Psoas muscle (tissue), 7 donors: ENCODE measurements at regions not wholly inside any gene's neighbourhood (a gene's known extent, or its start where the extent isn't known, plus 50 kb on each side); places are given as distances from the start of the nearest gene placed in this dataset.

Source experiments
- ATAC-seq, 4 donors: fragments of 200-7000 bp; cut with Tn5 transposase; one replicate each; pipeline ENCODE4 v1.9.1; 2020; ENCODE audit warnings: moderate library complexity in 3 of 4, mild to moderate bottlenecking in 2 of 4
- DNase-seq, 2 donors: peaks; one replicate each; pipeline ENCODE4 v3.0.0-alpha.2; 2020
- H3K27ac ChIP-seq: fragments of 200-600 bp; one replicate; pipeline ENCODE4 v1.8.0; 2022
- H3K27me3 ChIP-seq, 3 donors: fragments of 200-600 bp in 1 of 3; one replicate each; pipeline versions ENCODE4 v1.6.1 to v1.8.0; 2013 to 2022; ENCODE audit warnings: low read length in 2 of 3, mild to moderate bottlenecking in 2 of 3, moderate library complexity in 1 of 3; ENCODE audit not compliant: insufficient read depth in 3 of 3
- H3K36me3 ChIP-seq, 2 donors: fragments of 200-600 bp in 1 of 2; one replicate each; pipeline versions ENCODE4 v1.6.1 to v1.8.0; 2013 to 2022; ENCODE audit warnings: low read depth in 1 of 2, mild to moderate bottlenecking in 1 of 2, moderate library complexity in 1 of 2; ENCODE audit not compliant: insufficient read depth in 1 of 2
- H3K4me1 ChIP-seq: fragments of 200-600 bp; one replicate; pipeline ENCODE4 v1.8.0; 2022
- H3K4me3 ChIP-seq: fragments of 200-600 bp; one replicate; pipeline ENCODE4 v1.8.0; 2022; ENCODE audit warnings: mild to moderate bottlenecking
- H3K9me3 ChIP-seq: fragments of 200-600 bp; one replicate; pipeline ENCODE4 v1.8.0; 2022
- WGBS, 3 donors: extraction: QIAGEN DNeasy Blood & Tissue Kit; methylation state at CpG; one replicate each; pipeline versions ENCODE4 v1.1.6 to v1.1.7; 2013; 5-methylcytosine and 5-hydroxymethylcytosine counted together
- intact Hi-C, 2 donors: fragments of 100-400 bp; cut with DNase I; formaldehyde crosslinking; loops; one replicate each; pipeline versions ENCODE4 v1.11.0 to v1.14.2; 2022
- TF ChIP-seq, protein P1 (sequence below): fragments of 200-600 bp; IDR thresholded peaks from one replicate; pipeline ENCODE4 v1.8.0; 2022; ENCODE audit warnings: antibody characterized with exemption
- donor health status: healthy with polysubstance abuse.
- donor health status: DM: no; HTN: no; CAD: no; lungs with moderate emphysema.
- donor health status: Bipolar disorder and iron deficiency.
- donor health status: healthy.
- donor health status: DM: yes; HTN: yes; CAD: no.
- donor health status: DM: no; HTN: no; CAD: no.
- donor health status: DM: yes; HTN: yes; CAD: no.

DNA sequence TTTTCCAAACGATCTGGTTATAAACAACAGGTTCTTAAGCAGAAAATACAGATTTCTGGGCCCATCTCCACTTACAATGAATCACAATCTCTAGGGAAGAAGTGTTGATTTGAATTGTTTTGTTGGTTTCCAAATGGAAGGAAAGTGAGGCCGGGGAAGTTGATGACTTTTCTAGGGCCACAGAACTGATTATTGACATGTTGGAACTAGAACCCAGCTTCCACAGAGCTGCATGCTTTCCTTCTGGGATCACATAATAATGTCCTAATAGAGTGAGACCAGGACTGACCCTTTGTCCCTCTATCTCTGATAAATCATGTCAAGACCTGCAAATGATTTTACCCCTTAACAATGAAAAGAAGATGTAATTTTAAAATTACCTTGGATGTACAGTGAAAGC, 332.2 kb downstream of the OSR1 start:
- intact Hi-C loops = no loop called here
- TF ChIP-seq, protein P1, sequence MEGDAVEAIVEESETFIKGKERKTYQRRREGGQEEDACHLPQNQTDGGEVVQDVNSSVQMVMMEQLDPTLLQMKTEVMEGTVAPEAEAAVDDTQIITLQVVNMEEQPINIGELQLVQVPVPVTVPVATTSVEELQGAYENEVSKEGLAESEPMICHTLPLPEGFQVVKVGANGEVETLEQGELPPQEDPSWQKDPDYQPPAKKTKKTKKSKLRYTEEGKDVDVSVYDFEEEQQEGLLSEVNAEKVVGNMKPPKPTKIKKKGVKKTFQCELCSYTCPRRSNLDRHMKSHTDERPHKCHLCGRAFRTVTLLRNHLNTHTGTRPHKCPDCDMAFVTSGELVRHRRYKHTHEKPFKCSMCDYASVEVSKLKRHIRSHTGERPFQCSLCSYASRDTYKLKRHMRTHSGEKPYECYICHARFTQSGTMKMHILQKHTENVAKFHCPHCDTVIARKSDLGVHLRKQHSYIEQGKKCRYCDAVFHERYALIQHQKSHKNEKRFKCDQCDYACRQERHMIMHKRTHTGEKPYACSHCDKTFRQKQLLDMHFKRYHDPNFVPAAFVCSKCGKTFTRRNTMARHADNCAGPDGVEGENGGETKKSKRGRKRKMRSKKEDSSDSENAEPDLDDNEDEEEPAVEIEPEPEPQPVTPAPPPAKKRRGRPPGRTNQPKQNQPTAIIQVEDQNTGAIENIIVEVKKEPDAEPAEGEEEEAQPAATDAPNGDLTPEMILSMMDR = no peak
- no peaks in the 10 kb centered on the region for H3K27me3 ChIP-seq
- H3K4me3 ChIP-seq = no peak overlapping the region
- H3K4me1 ChIP-seq = no peaks in the 10 kb centered on the region
- no peaks in the 10 kb centered on the region for H3K36me3 ChIP-seq
- no peak for ATAC-seq
- no peak overlapping the region for H3K27ac ChIP-seq
- H3K9me3 ChIP-seq = no peaks in the 10 kb centered on the region
- WGBS, 3 donors = 63 to 74% (median 71%) methylated on average over 2 of the region's 2 CpGs
- no peak for DNase-seq

DNA sequence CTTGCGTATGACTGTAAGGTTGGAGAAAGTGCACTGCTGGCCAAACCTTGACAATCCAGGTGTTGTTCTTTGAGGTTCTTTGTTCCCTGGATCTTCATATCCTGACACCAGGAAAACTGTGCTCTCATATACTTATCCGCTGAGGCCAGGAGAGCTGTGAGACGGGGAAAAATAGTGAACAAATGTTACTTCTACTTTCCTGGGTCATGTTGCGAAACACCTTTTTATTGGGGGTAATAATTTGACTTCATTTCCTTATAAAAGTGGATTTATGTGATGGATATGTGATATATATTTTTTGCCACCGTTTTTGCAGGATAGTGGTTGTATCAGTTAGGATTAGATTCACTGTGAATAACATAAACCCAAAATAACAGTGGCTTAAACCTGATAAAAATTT, 336.1 kb downstream of the OSR1 start:
- no peak overlapping the region for H3K27ac ChIP-seq
- no peak for ATAC-seq
- no peaks in the 10 kb centered on the region for H3K27me3 ChIP-seq

DNA sequence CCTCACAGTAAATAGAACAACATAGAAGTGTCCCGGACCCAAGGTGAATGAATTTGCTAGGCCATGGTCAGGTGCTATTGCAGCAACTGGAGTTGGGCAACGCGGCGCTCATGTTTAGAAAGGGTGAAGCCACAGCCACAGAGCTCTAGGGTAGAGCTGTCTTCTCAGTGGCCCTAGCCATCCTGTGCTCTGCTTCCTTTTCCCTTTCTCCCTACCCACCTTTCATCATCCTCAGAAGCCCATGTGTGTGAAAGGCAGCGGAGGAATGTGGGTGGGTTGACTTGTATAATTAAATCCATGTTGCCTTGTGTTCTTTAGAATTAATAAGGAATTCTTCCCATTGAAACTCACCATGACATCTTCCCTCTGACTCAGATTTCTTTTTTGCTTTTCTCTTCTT, 336.7 kb downstream of the OSR1 start:
- no peaks in the 10 kb centered on the region for H3K9me3 ChIP-seq
- H3K4me3 ChIP-seq = no peak overlapping the region
- H3K27me3 ChIP-seq = no peaks in the 10 kb centered on the region
- intact Hi-C loops = no loop called here
- H3K36me3 ChIP-seq = no peaks in the 10 kb centered on the region
- TF ChIP-seq, protein P1 = no peak
- ATAC-seq = no peak
- no peak for DNase-seq
- H3K4me1 ChIP-seq = no peaks in the 10 kb centered on the region
- H3K27ac ChIP-seq = no peak overlapping the region
- WGBS, 3 donors = 84 to 96% (median 95%) methylated on average over 5 of the region's 5 CpGs

More for the DNA sequence above, 336.1 kb downstream of the OSR1 start:
- WGBS, 3 donors = 84 to 89% (median 86%) methylated on average over 5 of the region's 5 CpGs
- Histone ChIP-seq H3K36me3 (no peaks in the 10 kb centered on the region), H3K4me1 (no peaks in the 10 kb centered on the region), H3K9me3 (no peaks in the 10 kb centered on the region), H3K4me3 (no peak overlapping the region)
- TF ChIP-seq, protein P1 = no peak
- intact Hi-C loops = no loop called here
- DNase-seq = no peak

DNA sequence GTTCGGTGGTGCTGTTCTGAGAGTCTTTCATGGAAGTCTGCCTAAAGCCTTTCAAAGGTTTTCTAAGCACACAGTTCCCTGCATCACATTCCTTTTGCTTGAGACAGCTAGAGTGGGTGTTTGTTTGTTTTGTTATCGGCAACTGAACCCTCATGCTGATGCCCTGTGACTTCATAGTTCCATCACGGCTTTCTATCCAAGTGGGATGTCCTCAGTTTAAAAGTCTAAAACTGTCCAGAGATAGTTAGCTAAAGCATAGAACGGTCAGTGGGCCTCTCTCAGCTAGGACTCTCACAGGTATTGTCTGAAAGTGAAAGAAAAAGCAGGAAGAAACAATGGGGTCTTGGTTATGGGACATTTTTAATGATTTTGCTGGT, 337.3 kb downstream of the OSR1 start:
- Histone ChIP-seq H3K27me3 (no peaks in the 10 kb centered on the region), H3K27ac (no peak overlapping the region), H3K4me1 (no peaks in the 10 kb centered on the region), H3K9me3 (no peaks in the 10 kb centered on the region), H3K36me3 (no peaks in the 10 kb centered on the region), H3K4me3 (no peak overlapping the region)
- 63 to 77% (median 73%) methylated on average over 4 of the region's 4 CpGs for WGBS, 3 donors
- DNase-seq (no peak), ATAC-seq (peak in 1 of 4 donors; percentile 53)
- intact Hi-C loops = no loop called here
- TF ChIP-seq, protein P1 = no peak
